Calu3 (cell line): ENCODE measurements at regions not wholly inside any gene's neighbourhood (a gene's known extent, or its start where the extent isn't known, plus 50 kb on each side); places are given as distances from the start of the nearest gene placed in this dataset.

ENCODE experiments used
- BruUV-seq: library from RNA; stranded (reverse); fragments of 400-500 nt; replicated peaks from 2 replicates; lab custom pipeline; 2021; lab: Mats Ljungman, UMichigan
- CTCF ChIA-PET: fragments of 300-600 bp; sonication (Branson Sonifier 250); formaldehyde crosslinking; loops from one replicate; lab custom pipeline; 2022; ENCODE audit warnings: antibody characterized with exemption; lab: Charles Lee
- DNase-seq: peaks from one replicate; pipeline ENCODE4 v3.0.0; 2022
- H3K27ac Mint-ChIP-seq: one replicate; pipeline ENCODE4 v1.8.0; 2022; ENCODE audit warnings: mixed read lengths; ENCODE audit not compliant: unreplicated experiment
- H3K27me3 Mint-ChIP-seq: one replicate; pipeline ENCODE4 v1.8.0; 2022; ENCODE audit warnings: mixed read lengths; ENCODE audit not compliant: unreplicated experiment
- H3K36me3 Mint-ChIP-seq: one replicate; pipeline ENCODE4 v1.8.0; 2022; ENCODE audit warnings: mild to moderate bottlenecking, moderate library complexity, mixed read lengths; ENCODE audit not compliant: insufficient read depth, unreplicated experiment
- H3K4me1 Mint-ChIP-seq: one replicate; pipeline ENCODE4 v1.8.0; 2022; ENCODE audit warnings: mild to moderate bottlenecking, low read depth, mixed read lengths; ENCODE audit not compliant: unreplicated experiment
- H3K4me3 Mint-ChIP-seq: one replicate; pipeline ENCODE4 v1.8.0; 2022; ENCODE audit warnings: mild to moderate bottlenecking, low read depth, moderate library complexity, mixed read lengths; ENCODE audit not compliant: unreplicated experiment
- H3K9me3 Mint-ChIP-seq: one replicate; pipeline ENCODE4 v1.8.0; 2022; ENCODE audit warnings: low read depth, mixed read lengths; ENCODE audit not compliant: unreplicated experiment
- CTCF ChIP-seq: fragments of 200-600 bp; IDR thresholded peaks from one replicate; pipeline ENCODE4 v1.8.0; 2022; ENCODE audit warnings: antibody characterized with exemption; ENCODE audit not compliant: unreplicated experiment
- intact Hi-C: fragments of 100-400 bp; cut with micrococcal nuclease; formaldehyde crosslinking; loops from one replicate; pipeline ENCODE4 v1.10.0; 2022; ENCODE audit not compliant: unreplicated experiment

- Mint-ChIP-seq H3K9me3 (peaks cover 23% of the 10 kb centered on the region), H3K4me1 (no peaks in the 10 kb centered on the region), H3K36me3 (no peaks in the 10 kb centered on the region), H3K27me3 (no peaks in the 10 kb centered on the region), H3K27ac (no peak overlapping the region), H3K4me3 (no peak overlapping the region)
- intact Hi-C loops, result no loop called here
- TF ChIP-seq CTCF, result no peak
- DNase-seq, result no peak
- CTCF ChIA-PET, result interaction anchor here (0.7 to 0.8 kb wide), 2 partner anchors 40 to 48 kb away, joined by 4 to 5 read pairs; no protein-coding TSS in a partner anchor
- no TSS peak for BruUV-seq
Measured at GRCh38 chr10:36325815-36326214, 683.7 kb upstream of the FZD8 start.

GRCh38 chr10:36324831-36325230, 682.7 kb upstream of the FZD8 start:
- CTCF ChIA-PET, result no interaction called here
- no peak for TF ChIP-seq CTCF
- Mint-ChIP-seq H3K4me3 (no peak overlapping the region), H3K9me3 (peaks cover 22% of the 10 kb centered on the region), H3K4me1 (no peaks in the 10 kb centered on the region), H3K27me3 (no peaks in the 10 kb centered on the region), H3K36me3 (no peaks in the 10 kb centered on the region), H3K27ac (no peak overlapping the region)
- intact Hi-C loops, result no loop called here
- BruUV-seq, result no TSS peak
- no peak for DNase-seq

GRCh38 chr10:36313142-36313541, 671.0 kb upstream of the FZD8 start:
- H3K9me3 Mint-ChIP-seq, result peaks cover 9% of the 10 kb centered on the region
- no peak for TF ChIP-seq CTCF
- no peaks in the 10 kb centered on the region for H3K36me3 Mint-ChIP-seq
- no peaks in the 10 kb centered on the region for H3K27me3 Mint-ChIP-seq
- H3K27ac Mint-ChIP-seq, result no peak overlapping the region
- no TSS peak for BruUV-seq
- no peak overlapping the region for H3K4me3 Mint-ChIP-seq
- DNase-seq, result no peak
- CTCF ChIA-PET, result no interaction called here
- no peaks in the 10 kb centered on the region for H3K4me1 Mint-ChIP-seq
- intact Hi-C loops, result no loop called here

GRCh38 chr10:36303896-36304295, 661.8 kb upstream of the FZD8 start:
- no peaks in the 10 kb centered on the region for H3K36me3 Mint-ChIP-seq
- no peaks in the 10 kb centered on the region for H3K27me3 Mint-ChIP-seq
- no peak for DNase-seq
- intact Hi-C loops, result no loop called here
- CTCF ChIA-PET, result no interaction called here
- no peaks in the 10 kb centered on the region for H3K4me1 Mint-ChIP-seq
- H3K27ac Mint-ChIP-seq, result no peak overlapping the region
- TF ChIP-seq CTCF, result no peak
- H3K4me3 Mint-ChIP-seq, result no peak overlapping the region
- peaks cover 10% of the 10 kb centered on the region for H3K9me3 Mint-ChIP-seq
- no TSS peak for BruUV-seq
